HG03280 (cell line): ENCODE measurements at regions not wholly inside any gene's neighbourhood (a gene's known extent, or its start where the extent isn't known, plus 50 kb on each side); places are given as distances from the start of the nearest gene placed in this dataset.
"Not testable (repeated sequence)": the region's sequence is repeated elsewhere in the genome, so short reads cannot be mapped to it uniquely, and the experiment has no call there.

ENCODE experiments used
- ATAC-seq: cut with Tn5 transposase; IDR thresholded peaks from one replicate; pipeline ENCODE4 v1.9.1; 2021; ENCODE audit warnings: mild to moderate bottlenecking, moderate library complexity; ENCODE audit not compliant: unreplicated experiment

GRCh38 chr18:40120796-40121391, 1834.1 kb upstream of the PIK3C3 start:
- no peak for ATAC-seq

DNA sequence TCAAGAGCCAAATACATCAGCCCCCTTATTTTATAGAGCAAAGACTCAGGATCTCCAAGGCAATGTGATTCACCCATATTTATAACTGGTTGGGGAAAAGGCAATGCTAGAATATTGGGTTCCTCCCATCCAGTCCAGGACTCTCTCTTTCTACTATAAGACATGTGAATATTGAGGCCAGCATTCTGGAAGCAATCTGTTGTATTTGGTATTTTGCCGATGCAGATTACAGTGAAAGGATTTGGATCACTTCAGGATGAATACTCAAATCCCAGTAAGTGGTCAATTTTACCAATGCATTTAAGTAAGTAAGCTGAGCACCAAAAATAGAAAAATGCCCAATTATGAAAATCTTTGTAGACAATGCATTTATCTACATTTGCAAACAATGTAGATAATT, 1834.7 kb upstream of the PIK3C3 start:
- ATAC-seq, result no peak

DNA sequence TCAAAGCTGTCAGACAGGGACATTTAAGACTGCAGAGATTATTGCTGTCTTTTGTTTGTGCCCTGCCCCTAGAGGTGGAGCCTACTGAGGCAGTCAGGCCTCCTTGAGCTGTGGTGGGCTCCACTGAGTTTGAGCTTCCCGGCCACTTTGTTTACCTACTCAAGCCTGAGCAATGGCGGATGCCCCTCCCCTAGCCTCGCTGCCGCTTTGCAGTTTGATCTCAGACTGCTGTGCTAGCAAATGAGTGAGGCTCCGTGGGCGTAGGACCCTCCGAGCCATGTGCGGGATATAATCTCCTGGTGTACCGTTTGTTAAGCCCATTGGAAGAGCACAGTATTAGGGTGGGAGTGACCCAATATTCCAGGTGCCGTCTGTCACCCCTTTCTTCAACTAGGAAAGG, 1835.5 kb upstream of the PIK3C3 start:
- not testable (repeated sequence) for ATAC-seq

DNA sequence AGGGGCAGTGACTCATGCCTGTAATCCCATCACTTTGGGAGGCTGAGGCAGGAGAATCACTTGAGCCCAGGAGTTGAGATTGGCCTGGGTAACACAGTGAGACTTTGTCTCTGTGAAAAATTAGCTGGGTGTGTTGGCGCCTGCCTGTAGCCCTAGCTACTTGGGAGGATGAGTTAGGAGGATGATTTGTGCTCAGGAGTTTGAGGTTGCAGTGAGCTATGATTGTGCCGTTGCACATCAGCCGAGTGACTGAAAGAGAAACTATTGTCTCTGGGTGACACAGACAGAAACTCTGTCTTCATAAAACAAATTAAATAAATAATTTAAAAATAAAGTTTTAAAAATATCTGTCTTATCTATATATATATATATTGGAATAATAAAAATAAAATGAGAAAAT, 1844.6 kb upstream of the PIK3C3 start:
- no peak for ATAC-seq

DNA sequence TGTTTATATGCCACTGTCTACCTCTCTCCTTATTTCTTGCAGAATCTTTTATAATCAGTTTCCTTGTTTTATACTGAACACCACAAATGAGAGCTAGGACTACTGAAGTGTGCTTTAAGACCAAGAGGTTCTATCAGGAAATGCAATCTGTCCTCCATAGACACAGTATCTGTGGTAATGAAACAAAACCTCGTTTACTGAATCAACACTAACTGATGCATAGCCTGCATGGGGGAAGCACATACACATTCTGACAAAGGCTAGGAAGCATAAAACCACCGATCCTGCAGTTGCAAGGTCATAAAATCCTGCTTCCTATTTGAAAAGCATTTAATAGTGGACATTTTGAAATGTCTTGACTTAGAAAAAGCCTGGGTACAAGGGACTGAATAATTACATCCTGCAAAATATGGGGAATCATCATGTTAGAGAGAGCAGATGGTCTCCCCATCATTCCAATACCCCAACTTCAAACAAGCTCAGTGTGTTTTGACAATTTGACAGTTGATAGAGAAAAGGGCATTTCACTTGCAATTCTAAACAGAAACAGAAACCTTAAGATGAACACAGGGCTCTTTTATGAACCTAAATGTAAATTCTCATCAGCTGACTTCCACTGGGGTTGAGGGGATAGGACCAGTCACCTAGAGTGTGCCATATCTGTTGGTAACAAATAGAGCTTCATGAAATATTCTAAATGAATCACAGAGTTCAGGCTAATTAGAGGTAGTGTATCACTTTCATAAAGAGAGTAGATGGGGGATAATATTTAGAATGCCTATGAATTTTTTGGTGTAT, 1845.6 kb upstream of the PIK3C3 start:
- no peak for ATAC-seq

- no peak for ATAC-seq
Observed at GRCh38 chr18:40108596-40108995, 1846.4 kb upstream of the PIK3C3 start.

- no peak for ATAC-seq
Observed at GRCh38 chr18:40102903-40103302, 1852.1 kb upstream of the PIK3C3 start.

DNA sequence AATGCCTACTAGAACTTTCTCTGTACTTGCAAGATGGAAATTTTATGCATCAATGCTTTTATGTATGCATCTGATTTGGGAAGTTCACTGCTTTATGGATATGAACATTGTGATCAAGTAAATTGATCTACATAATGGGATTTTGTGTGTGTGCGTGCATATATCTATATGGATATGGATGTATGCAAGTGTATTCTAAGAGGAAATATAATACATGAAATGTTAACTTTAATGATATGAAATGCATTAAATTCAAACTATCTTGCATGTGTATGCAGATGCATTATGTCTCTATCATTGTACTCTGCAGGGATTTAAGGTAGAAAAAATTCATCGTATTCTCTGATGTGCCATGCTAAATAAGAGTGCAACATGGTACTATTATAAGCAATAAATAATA, 1855.4 kb upstream of the PIK3C3 start:
- ATAC-seq, result no peak

GRCh38 chr18:40096675-40097074, 1858.4 kb upstream of the PIK3C3 start:
- ATAC-seq, result no peak

DNA sequence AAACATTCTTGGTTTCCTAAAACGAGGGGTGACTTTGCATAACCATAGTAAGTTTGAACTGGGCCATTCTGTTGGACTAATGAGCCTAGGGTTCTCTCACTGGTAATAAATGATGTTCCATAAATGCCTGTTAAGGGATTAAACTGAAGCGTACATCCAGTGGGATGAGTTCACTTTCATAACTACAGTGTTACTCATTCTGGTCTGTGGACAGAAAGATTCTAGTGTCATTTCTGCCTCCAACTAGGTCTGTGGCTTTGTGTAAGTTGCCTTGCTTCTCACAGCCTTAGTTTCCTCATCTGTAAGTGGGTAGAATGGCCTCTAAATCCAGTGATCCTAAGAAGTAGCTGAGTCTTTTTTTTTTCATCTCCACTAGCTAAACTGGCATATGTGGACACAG, 1860.6 kb upstream of the PIK3C3 start:
- no peak for ATAC-seq

GRCh38 chr18:40088130-40088529, 1866.9 kb upstream of the PIK3C3 start:
- no peak for ATAC-seq

DNA sequence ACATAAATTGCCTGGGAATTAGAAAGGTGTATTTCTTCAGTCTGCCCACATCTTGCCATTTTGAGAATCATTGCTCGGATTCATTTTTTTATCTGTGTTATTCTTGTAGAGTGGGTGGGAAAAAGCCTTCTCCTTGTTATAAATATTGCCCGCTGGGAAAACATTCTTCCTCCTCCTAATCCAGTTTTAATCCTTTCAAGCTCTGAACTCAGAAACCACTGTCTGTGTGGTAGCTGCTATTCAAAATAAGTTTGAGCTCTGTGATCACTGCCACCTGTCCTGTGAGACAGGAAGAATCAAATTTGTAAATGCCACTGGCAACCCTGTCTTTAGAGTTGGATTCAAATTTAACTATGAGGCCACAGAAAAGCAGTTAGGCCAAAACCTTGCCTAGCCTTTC, 1875.2 kb upstream of the PIK3C3 start:
- no peak for ATAC-seq

DNA sequence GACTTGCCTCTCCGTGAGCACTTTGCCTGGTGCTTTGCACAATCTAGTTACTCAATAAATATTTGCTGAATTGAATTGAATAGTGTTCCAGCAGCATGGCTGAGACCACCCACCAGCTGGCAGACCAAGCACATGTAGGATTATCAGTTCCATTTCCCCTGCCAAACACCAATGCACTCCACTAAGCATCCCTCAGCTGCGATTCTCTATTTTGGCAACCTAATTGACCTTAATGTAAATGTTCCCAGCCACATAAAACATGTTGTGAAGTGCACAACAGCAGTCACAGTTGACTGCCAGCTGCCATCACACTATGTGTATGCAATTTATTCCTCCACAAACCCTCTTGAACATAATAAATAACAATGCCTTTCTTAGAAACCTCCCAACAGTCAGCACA, 1879.4 kb upstream of the PIK3C3 start:
- no peak for ATAC-seq

- ATAC-seq, result no peak
Observed at GRCh38 chr18:40072761-40073160, 1882.3 kb upstream of the PIK3C3 start.

- no peak for ATAC-seq
Observed at GRCh38 chr18:40066368-40066767, 1888.7 kb upstream of the PIK3C3 start.

- ATAC-seq, result no peak
Observed at GRCh38 chr18:40063488-40063887, 1891.5 kb upstream of the PIK3C3 start.

GRCh38 chr18:40061086-40061485, 1893.9 kb upstream of the PIK3C3 start:
- ATAC-seq, result no peak

DNA sequence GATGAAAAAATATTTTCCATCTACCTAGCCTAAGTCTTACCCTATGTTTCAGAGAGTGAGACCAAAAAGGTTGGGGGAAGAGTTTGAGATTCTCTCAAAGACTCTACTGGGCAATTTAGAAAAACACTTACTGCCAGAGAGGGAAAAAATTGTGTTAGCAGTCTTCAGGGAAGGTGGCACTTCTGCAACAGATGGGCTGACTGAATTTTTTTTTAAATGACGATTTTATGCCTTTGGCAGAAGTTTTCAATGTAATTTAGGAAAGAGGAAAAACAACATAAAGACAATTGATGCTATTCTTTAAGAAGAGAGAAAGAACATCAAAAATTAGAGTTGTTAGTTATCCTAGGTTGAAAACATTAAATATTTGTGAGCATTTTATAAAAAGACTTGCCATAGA, 1894.5 kb upstream of the PIK3C3 start:
- ATAC-seq, result no peak

GRCh38 chr18:40058811-40059570, 1896.0 kb upstream of the PIK3C3 start:
- ATAC-seq, result no peak

GRCh38 chr18:40056079-40056692, 1898.8 kb upstream of the PIK3C3 start:
- ATAC-seq, result no peak

GRCh38 chr18:40055262-40055661, 1899.8 kb upstream of the PIK3C3 start:
- ATAC-seq, result no peak

DNA sequence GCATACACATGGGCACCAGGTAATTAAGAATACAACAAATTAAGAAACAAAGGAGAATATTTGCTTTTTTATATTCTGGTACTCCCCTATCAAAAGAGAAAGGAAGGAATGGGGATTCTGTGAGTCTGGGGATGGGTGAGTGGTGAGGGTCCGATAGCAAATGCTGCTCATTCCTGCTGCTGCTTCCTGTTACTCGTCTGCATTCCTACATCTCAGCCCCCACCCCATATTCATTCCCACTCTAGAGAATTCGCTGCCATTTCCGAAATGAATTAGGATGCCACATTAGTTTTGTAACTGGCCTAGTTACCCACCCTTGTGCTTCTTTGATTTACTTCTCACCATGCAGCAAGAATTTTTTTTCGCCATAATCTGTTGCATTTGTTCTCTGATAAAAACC, 1905.3 kb upstream of the PIK3C3 start:
- no peak for ATAC-seq
